H1 (cell line): ENCODE measurements at regions not wholly inside any gene's neighbourhood (a gene's known extent, or its start where the extent isn't known, plus 50 kb on each side); places are given as distances from the start of the nearest gene placed in this dataset.

Source experiments
- ASH2L ChIP-seq: fragments of 200-600, 300-600 bp; sonication (generic); IDR thresholded peaks from one replicate; pipeline ENCODE4 v1.7.1; 2017; ENCODE audit warnings: low read length
- FOSL1 ChIP-seq: IDR thresholded peaks from 2 replicates; pipeline ENCODE4 v1.6.1; 2011; ENCODE audit warnings: mild to moderate bottlenecking, low read depth, low read length, moderate library complexity; ENCODE audit not compliant: insufficient read depth
- KDM4A ChIP-seq: IDR thresholded peaks from one replicate; pipeline ENCODE4 v1.7.1; 2012; ENCODE audit warnings: low read depth, mild to moderate bottlenecking, moderate library complexity, low read length, inconsistent platforms; ENCODE audit not compliant: severe bottlenecking
- PHF8 ChIP-seq: fragments of 200-600 bp; sonication (generic); conservative IDR thresholded peaks from 2 replicates; pipeline ENCODE4 v1.7.1; 2012; ENCODE audit warnings: low read depth, mild to moderate bottlenecking, inconsistent platforms, low read length, moderate library complexity
- RFX5 ChIP-seq: IDR thresholded peaks from 2 replicates; pipeline ENCODE4 v1.6.1; 2011; ENCODE audit warnings: low read depth, low read length, improper control_type of control experiment, borderline replicate concordance
- SP1 ChIP-seq: IDR thresholded peaks from 2 replicates; pipeline ENCODE4 v1.6.1; 2011; ENCODE audit warnings: low read depth, low read length
- TF ChIP-seq, protein P1 (sequence below): fragments of 300-600 bp; sonication (generic); IDR thresholded peaks from 2 replicates; pipeline ENCODE4 v1.7.1; 2012; ENCODE audit warnings: low read length, moderate library complexity, mild to moderate bottlenecking, inconsistent platforms; ENCODE audit not compliant: insufficient replicate concordance

DNA sequence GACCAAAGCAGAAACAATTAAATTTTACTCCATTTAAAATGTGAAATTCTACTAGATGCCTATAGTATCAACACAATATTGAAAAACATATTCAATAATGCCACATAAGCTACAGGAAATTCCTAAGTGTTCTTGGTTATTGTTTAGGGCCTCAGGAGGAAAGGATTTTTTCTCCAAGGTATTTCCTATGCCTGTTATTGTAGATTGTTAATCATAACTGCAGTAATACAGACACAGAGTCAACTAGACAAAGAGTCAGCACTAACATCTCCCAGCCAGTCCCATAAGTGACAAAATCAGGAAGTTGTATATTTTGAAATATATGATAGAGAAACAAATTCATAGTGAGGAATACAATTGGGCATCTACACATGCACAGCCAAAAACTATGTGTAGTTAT is 782.7 kb upstream of the KIF2B start (continued):
- TF ChIP-seq, protein P1, sequence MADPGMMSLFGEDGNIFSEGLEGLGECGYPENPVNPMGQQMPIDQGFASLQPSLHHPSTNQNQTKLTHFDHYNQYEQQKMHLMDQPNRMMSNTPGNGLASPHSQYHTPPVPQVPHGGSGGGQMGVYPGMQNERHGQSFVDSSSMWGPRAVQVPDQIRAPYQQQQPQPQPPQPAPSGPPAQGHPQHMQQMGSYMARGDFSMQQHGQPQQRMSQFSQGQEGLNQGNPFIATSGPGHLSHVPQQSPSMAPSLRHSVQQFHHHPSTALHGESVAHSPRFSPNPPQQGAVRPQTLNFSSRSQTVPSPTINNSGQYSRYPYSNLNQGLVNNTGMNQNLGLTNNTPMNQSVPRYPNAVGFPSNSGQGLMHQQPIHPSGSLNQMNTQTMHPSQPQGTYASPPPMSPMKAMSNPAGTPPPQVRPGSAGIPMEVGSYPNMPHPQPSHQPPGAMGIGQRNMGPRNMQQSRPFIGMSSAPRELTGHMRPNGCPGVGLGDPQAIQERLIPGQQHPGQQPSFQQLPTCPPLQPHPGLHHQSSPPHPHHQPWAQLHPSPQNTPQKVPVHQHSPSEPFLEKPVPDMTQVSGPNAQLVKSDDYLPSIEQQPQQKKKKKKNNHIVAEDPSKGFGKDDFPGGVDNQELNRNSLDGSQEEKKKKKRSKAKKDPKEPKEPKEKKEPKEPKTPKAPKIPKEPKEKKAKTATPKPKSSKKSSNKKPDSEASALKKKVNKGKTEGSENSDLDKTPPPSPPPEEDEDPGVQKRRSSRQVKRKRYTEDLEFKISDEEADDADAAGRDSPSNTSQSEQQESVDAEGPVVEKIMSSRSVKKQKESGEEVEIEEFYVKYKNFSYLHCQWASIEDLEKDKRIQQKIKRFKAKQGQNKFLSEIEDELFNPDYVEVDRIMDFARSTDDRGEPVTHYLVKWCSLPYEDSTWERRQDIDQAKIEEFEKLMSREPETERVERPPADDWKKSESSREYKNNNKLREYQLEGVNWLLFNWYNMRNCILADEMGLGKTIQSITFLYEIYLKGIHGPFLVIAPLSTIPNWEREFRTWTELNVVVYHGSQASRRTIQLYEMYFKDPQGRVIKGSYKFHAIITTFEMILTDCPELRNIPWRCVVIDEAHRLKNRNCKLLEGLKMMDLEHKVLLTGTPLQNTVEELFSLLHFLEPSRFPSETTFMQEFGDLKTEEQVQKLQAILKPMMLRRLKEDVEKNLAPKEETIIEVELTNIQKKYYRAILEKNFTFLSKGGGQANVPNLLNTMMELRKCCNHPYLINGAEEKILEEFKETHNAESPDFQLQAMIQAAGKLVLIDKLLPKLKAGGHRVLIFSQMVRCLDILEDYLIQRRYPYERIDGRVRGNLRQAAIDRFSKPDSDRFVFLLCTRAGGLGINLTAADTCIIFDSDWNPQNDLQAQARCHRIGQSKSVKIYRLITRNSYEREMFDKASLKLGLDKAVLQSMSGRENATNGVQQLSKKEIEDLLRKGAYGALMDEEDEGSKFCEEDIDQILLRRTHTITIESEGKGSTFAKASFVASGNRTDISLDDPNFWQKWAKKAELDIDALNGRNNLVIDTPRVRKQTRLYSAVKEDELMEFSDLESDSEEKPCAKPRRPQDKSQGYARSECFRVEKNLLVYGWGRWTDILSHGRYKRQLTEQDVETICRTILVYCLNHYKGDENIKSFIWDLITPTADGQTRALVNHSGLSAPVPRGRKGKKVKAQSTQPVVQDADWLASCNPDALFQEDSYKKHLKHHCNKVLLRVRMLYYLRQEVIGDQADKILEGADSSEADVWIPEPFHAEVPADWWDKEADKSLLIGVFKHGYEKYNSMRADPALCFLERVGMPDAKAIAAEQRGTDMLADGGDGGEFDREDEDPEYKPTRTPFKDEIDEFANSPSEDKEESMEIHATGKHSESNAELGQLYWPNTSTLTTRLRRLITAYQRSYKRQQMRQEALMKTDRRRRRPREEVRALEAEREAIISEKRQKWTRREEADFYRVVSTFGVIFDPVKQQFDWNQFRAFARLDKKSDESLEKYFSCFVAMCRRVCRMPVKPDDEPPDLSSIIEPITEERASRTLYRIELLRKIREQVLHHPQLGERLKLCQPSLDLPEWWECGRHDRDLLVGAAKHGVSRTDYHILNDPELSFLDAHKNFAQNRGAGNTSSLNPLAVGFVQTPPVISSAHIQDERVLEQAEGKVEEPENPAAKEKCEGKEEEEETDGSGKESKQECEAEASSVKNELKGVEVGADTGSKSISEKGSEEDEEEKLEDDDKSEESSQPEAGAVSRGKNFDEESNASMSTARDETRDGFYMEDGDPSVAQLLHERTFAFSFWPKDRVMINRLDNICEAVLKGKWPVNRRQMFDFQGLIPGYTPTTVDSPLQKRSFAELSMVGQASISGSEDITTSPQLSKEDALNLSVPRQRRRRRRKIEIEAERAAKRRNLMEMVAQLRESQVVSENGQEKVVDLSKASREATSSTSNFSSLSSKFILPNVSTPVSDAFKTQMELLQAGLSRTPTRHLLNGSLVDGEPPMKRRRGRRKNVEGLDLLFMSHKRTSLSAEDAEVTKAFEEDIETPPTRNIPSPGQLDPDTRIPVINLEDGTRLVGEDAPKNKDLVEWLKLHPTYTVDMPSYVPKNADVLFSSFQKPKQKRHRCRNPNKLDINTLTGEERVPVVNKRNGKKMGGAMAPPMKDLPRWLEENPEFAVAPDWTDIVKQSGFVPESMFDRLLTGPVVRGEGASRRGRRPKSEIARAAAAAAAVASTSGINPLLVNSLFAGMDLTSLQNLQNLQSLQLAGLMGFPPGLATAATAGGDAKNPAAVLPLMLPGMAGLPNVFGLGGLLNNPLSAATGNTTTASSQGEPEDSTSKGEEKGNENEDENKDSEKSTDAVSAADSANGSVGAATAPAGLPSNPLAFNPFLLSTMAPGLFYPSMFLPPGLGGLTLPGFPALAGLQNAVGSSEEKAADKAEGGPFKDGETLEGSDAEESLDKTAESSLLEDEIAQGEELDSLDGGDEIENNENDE = no peak
- TF ChIP-seq RFX5 = no peak
- TF ChIP-seq SP1 = no peak
- TF ChIP-seq PHF8 = no peak
- TF ChIP-seq FOSL1 = no peak
- no peak for TF ChIP-seq KDM4A
- TF ChIP-seq ASH2L = no peak
